GM21529 (cell line): ENCODE measurements at regions not wholly inside any gene's neighbourhood (a gene's known extent, or its start where the extent isn't known, plus 50 kb on each side); places are given as distances from the start of the nearest gene placed in this dataset.
A peak's percentile ranks its signal among the peaks of the same experiment; 100 is the strongest.

ENCODE experiments used
- ATAC-seq: cut with Tn5 transposase; IDR thresholded peaks from one replicate; pipeline ENCODE4 v1.9.1; 2021; ENCODE audit not compliant: unreplicated experiment

GRCh38 chr3:34360713-34361112 is 562.3 kb downstream of the PDCD6IP start:
- ATAC-seq = no peak

GRCh38 chr3:34361921-34362320 is 563.5 kb downstream of the PDCD6IP start:
- peak; percentile 96 for ATAC-seq

GRCh38 chr3:34362910-34363309 is 564.5 kb downstream of the PDCD6IP start:
- ATAC-seq = no peak

- ATAC-seq = no peak
These were observed 565.5 kb downstream of the PDCD6IP start for GRCh38 chr3:34363881-34364280.

GRCh38 chr3:34364335-34364734 is 565.9 kb downstream of the PDCD6IP start:
- no peak for ATAC-seq

GRCh38 chr3:34365231-34365630 is 566.8 kb downstream of the PDCD6IP start:
- ATAC-seq = no peak

GRCh38 chr3:34365771-34366170 is 567.3 kb downstream of the PDCD6IP start:
- no peak for ATAC-seq

- ATAC-seq = no peak
These were observed 569.1 kb downstream of the PDCD6IP start for GRCh38 chr3:34367521-34367920.

GRCh38 chr3:34374521-34374920 is 576.1 kb downstream of the PDCD6IP start:
- no peak for ATAC-seq

- ATAC-seq = no peak
These were observed 578.3 kb downstream of the PDCD6IP start for GRCh38 chr3:34376691-34377090.

- ATAC-seq = no peak
These were observed 579.5 kb downstream of the PDCD6IP start for GRCh38 chr3:34377961-34378360.

- no peak for ATAC-seq
These were observed 582.8 kb downstream of the PDCD6IP start for GRCh38 chr3:34381243-34381642.

GRCh38 chr3:34382859-34383258 is 584.4 kb downstream of the PDCD6IP start:
- no peak for ATAC-seq

- no peak for ATAC-seq
These were observed 587.9 kb downstream of the PDCD6IP start for GRCh38 chr3:34386309-34386708.

GRCh38 chr3:34387826-34388564 is 589.6 kb downstream of the PDCD6IP start:
- ATAC-seq = no peak

GRCh38 chr3:34388830-34389229 is 590.4 kb downstream of the PDCD6IP start:
- no peak for ATAC-seq

- no peak for ATAC-seq
These were observed 596.7 kb downstream of the PDCD6IP start for GRCh38 chr3:34394978-34395748.

GRCh38 chr3:34396288-34396687 is 597.9 kb downstream of the PDCD6IP start:
- no peak for ATAC-seq

- ATAC-seq = no peak
These were observed 598.5 kb downstream of the PDCD6IP start for GRCh38 chr3:34396956-34397355.

GRCh38 chr3:34399401-34399800 is 601.0 kb downstream of the PDCD6IP start:
- no peak for ATAC-seq

GRCh38 chr3:34405159-34405558 is 606.7 kb downstream of the PDCD6IP start:
- no peak for ATAC-seq

GRCh38 chr3:34407281-34407680 is 608.9 kb downstream of the PDCD6IP start:
- no peak for ATAC-seq
